LNCAP (cell line): ENCODE measurements at regions not wholly inside any gene's neighbourhood (a gene's known extent, or its start where the extent isn't known, plus 50 kb on each side); places are given as distances from the start of the nearest gene placed in this dataset.

Experiments used
- CTCF ChIP-seq: fragments of 450-650 bp; IDR thresholded peaks from 2 replicates; pipeline ENCODE4 v1.5.1; 2017; ENCODE audit warnings: mild to moderate bottlenecking

GRCh38 chr13:74973935-74974879 lies 507.8 kb downstream of the TBC1D4 start:
- no peak for TF ChIP-seq CTCF

GRCh38 chr13:74969419-74969818 lies 512.5 kb downstream of the TBC1D4 start:
- no peak for TF ChIP-seq CTCF

- no peak for TF ChIP-seq CTCF
These were observed 515.0 kb downstream of the TBC1D4 start for GRCh38 chr13:74966814-74967424.

- TF ChIP-seq CTCF = no peak
These were observed 515.7 kb downstream of the TBC1D4 start for GRCh38 chr13:74966275-74966674.

GRCh38 chr13:74945637-74946036 lies 536.3 kb downstream of the TBC1D4 start:
- TF ChIP-seq CTCF = no peak

GRCh38 chr13:74931698-74932433 lies 550.1 kb downstream of the TBC1D4 start:
- TF ChIP-seq CTCF = no peak

- no peak for TF ChIP-seq CTCF
These were observed 551.4 kb downstream of the TBC1D4 start for GRCh38 chr13:74930402-74931165.
